GM04504 (cell line): ENCODE measurements at regions not wholly inside any gene's neighbourhood (a gene's known extent, or its start where the extent isn't known, plus 50 kb on each side); places are given as distances from the start of the nearest gene placed in this dataset.
"Not testable (repeated sequence)": the region's sequence is repeated elsewhere in the genome, so short reads cannot be mapped to it uniquely, and the experiment has no call there.

Experiments used
- DNase-seq: peaks from one replicate; pipeline ENCODE4 v3.0.0-alpha.2; 2012; ENCODE audit warnings: low read depth

DNA sequence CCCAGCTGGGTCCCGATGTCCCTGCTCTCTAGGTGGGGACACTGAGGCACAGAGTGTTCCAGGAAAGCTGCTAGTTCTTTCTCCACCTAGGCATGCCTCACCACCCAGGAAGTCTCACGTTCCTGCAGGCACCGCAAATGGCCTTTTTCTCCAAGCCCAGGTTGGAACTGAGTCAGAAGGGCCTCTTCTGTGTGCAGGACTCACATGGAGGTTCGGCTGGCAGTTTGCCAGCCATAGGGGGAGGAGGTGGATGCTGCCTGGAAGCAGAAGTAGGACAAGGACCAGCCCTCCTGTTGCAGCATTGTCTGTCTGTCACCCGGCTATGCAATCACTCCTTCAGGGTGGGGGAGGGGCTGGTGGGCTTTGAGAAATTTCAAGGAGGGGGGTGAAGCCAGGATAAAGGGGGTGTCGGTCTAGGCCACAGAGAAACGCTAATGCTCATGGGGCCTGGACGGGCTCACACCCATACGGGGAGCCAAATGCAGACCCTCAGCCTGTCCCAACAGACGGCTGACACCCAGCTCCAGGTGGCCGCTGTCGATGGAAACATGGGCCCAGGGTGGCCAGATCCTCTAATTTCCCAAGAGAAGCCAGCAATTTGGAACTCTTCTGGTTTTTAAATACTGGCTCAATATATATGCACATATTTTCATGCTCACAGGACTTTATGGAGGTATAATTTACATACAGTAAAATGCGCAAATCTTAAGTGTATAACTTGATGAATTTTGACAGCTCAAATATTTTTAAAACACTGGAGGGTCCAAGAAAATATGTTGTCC, 120.5 kb downstream of the PHETA1 start:
- DNase-seq = no peak

- DNase-seq = no peak
These were observed 121.7 kb downstream of the PHETA1 start for GRCh38 chr12:111247083-111247783.

- no peak for DNase-seq
These were observed 122.4 kb downstream of the PHETA1 start for GRCh38 chr12:111246477-111247011.

GRCh38 chr12:111245701-111246476, 123.0 kb downstream of the PHETA1 start:
- DNase-seq = no peak

GRCh38 chr12:111244673-111245072, 124.2 kb downstream of the PHETA1 start:
- DNase-seq = no peak

GRCh38 chr12:111242817-111243216, 126.1 kb downstream of the PHETA1 start:
- not testable (repeated sequence) for DNase-seq

DNA sequence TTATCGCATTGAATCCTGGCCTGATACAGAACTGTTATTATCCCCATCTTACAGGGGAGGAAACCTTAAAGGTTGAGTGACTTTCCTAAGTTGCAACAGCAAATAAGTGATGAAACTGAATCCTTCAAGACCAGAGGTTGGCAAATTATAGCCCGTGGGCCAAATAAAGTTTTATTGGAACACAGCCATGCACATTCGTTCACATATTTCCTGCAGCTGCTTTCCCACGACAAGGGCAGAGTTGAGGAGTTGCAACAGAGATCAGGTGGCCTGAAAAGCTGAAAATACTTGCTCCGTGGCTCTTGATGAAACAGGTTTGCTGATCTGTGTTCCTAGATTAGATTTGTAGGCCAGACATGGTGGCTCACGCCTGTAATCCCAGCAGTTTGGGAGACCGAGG, 126.7 kb downstream of the PHETA1 start:
- no peak for DNase-seq

DNA sequence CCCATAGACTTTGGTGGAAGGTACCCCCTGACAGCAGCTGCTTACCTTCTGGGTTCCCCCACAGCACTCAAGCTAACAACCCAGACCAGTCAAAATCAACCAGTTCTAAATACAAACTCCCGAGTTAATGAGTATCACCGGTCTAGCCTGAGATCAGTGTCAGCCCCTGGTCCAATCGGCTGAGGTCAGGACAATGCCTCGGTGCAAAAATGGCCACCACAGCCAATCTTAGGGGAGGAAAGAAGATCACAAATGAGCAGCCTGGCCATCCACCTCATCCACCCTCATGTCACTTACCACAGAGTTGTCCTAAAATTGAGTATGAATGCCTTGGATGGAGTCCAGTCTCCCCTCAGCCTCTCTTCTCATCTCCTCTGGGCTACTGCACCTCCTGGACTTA, 128.5 kb downstream of the PHETA1 start:
- no peak for DNase-seq

- DNase-seq = no peak
These were observed 129.7 kb downstream of the PHETA1 start for GRCh38 chr12:111239235-111239634.

DNA sequence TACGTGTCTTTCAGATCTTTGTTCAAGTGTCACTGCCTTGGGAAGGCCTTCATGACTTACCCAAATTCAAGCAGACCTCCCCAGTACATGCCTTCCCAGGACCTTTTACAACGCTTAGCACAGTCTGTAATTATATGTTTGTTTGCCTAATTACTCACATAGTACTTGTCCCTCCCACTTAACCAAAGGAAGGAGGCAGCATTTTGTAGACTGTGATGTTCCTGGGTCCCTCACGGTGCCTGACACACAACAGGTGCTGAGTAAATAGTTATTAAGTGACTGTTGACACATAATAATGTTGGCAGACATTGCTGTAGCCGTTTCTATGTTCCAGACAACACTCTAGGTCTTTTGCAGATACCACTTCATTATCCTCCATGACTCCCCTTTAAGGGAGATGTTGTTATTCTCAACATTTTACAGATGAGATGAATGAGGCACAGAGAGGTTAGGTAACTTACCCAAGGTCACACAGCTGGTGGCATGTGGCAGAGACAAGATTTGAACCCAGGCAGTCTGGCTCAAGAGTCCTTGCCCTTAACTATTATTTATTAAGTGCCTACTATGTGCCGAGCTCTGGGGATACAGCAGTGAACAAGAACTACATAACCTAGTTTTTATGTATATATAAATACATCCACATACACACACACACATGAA, 130.7 kb downstream of the PHETA1 start:
- DNase-seq = no peak

DNA sequence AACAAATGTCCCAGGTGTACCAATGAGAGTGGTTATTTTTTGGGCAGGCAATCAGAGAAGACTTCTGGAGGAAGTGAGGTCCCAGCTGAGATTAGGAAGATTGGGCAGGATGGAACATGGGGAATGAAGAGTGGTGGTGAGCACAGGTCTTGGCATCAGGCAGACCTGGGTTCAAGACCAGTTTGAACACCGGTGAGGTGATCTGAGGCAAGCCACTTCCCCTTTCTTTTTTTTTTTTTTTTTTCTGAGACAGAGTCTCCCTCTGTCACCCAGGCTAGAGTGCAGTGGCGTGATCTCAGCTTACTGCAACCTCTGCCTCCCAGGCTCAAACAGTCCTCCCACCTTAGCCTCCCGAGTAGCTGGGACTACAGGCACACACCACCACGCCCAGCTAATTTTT, 134.4 kb downstream of the PHETA1 start:
- not testable (repeated sequence) for DNase-seq

DNA sequence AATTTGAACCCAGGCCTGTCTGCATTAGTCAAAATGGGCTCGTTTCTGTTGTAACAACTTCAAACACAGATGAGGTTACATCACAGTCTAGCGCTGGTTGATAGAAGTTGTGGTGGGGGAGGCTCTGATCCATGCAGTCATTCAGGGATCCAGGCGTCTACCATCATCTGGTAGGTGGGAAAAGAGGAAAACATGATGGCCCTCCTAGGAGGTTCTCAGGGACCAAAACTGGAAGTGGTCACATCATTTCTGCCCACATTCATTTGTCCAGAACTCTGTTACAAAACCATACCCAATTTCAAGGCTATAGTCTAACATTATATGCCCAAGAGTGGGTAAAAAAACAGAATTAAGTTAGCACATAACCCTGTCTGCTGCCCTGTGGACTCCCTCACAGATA, 135.1 kb downstream of the PHETA1 start:
- DNase-seq = no peak

DNA sequence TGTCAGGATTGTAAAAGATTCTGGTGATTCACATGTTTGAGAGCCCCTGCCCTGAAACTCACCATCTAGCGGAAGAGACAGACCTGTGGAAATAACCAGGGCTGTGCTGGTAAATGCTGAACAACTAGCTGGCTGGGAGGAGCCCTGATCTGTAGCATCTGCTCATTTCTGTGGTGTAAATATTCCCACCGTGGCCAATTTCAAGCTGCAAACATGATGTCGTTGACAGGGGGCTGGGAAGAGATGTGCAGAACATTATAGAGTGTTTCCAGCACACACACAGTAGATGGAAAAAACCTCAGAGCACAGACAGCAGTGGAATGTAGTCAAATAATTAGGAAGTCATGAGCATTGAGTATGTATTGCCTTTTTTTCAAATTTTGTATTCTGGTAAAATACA, 138.2 kb downstream of the PHETA1 start:
- no peak for DNase-seq

GRCh38 chr12:111228916-111229666, 139.8 kb downstream of the PHETA1 start:
- no peak for DNase-seq

GRCh38 chr12:111227476-111228420, 141.1 kb downstream of the PHETA1 start:
- DNase-seq = no peak

GRCh38 chr12:111226680-111227079, 142.2 kb downstream of the PHETA1 start:
- DNase-seq = no peak

GRCh38 chr12:111225307-111225706, 143.6 kb downstream of the PHETA1 start:
- DNase-seq = no peak

- no peak for DNase-seq
These were observed 144.5 kb downstream of the PHETA1 start for GRCh38 chr12:111224186-111225066.

GRCh38 chr12:111222523-111222922, 146.4 kb downstream of the PHETA1 start:
- no peak for DNase-seq
